ENCODE measurements at regions not wholly inside any gene's neighbourhood (a gene's known extent, or its start where the extent isn't known, plus 50 kb on each side); places are given as distances from the start of the nearest gene placed in this dataset.

DNA sequence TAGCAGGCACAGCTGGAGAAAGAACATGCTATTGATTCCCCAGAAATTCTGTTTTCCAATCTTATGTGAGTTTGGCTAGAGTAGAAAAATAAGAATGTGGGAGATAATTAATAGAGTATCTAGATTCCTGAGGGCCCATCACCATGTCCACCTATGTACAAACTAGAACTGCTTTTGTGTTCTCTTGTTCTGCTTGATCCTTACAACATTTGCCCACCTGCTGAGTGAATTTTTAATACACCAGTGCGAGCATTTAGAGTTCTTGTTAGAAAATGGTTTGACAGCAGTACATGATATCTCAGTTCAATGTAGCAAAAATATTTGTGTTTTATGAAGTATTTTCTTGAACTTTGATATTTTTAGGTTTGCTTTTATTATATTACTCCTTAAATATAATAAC, 52.3 kb upstream of the SPAG16 start (continued):
- TF ChIP-seq ZFP41 (tag by site-specific recombination; IDR thresholded peaks at IDR 0.05; ENCODE audit: borderline replicate concordance) (no peak), ZNF549 (tag by site-specific recombination; IDR thresholded peaks at IDR 0.05) (no peak), ZNF610 (tag by site-specific recombination; IDR thresholded peaks at IDR 0.05; ENCODE audit: borderline replicate concordance) (no peak), ZSCAN30 (tag by site-specific recombination; IDR thresholded peaks at IDR 0.05) (no peak)
- TF ChIP-seq, protein P1, sequence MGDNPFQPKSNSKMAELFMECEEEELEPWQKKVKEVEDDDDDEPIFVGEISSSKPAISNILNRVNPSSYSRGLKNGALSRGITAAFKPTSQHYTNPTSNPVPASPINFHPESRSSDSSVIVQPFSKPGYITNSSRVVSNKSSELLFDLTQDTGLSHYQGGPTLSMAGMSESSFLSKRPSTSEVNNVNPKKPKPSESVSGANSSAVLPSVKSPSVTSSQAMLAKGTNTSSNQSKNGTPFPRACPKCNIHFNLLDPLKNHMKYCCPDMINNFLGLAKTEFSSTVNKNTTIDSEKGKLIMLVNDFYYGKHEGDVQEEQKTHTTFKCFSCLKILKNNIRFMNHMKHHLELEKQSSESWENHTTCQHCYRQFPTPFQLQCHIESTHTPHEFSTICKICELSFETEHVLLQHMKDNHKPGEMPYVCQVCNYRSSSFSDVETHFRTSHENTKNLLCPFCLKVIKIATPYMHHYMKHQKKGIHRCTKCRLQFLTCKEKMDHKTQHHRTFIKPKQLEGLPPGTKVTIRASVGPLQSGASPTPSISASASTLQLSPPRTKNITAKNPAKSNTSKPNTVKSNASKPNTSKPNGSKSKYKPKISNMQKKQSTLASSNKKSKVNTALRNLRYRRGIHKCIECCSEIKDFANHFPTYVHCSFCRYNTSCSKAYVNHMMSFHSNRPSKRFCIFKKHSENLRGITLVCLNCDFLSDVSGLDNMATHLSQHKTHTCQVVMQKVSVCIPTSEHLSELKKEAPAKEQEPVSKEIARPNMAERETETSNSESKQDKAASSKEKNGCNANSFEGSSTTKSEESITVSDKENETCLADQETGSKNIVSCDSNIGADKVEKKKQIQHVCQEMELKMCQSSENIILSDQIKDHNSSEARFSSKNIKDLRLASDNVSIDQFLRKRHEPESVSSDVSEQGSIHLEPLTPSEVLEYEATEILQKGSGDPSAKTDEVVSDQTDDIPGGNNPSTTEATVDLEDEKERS (tag by site-specific recombination; IDR thresholded peaks at IDR 0.05), result no peak
- TF ChIP-seq, protein P2, sequence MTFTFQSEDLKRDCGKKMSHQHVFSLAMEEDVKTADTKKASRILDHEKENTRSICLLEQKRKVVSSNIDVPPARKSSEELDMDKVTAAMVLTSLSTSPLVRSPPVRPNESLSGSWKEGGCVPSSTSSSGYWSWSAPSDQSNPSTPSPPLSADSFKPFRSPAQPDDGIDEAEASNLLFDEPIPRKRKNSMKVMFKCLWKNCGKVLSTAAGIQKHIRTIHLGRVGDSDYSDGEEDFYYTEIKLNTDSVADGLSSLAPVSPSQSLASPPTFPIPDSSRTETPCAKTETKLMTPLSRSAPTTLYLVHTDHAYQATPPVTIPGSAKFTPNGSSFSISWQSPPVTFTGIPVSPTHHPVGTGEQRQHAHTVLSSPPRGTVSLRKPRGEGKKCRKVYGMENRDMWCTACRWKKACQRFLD (tag by site-specific recombination; IDR thresholded peaks at IDR 0.05), result no peak

DNA sequence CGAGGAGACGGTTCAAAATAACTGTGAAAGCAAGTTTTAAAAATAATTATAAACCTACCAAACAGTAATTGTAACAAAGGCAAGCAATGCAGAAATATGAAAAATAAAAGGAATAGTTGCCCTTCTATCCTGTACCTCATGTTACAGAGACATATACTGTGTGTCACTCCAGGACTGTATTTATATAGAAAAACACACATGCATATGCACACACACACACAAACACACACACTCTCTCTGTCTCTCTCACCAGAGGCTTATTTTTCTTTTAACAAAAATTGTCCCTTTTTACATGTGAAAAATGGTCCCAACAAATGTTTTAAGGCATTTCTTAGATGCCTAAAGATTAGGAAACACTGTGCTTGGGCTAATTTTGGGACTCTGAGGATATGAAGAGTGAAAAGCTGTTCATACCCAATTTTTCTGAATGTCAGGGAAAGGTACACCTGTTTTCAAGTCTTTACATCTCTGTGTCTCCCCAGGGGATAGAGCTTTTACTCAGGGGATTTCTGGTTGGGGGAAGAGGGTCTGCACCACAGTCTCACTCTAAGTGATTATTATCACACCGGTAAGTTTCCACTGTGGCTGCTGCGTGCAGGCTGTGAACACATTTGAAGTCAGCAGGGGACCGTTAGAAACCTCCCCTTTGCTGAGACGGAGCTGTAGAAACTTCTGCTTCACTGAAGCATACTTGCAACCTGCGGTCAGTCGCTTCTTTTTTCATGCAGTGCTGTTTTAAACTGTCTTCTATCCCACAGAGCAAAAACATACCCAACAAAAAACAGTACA, 51.4 kb upstream of the SPAG16 start:
- Histone ChIP-seq H3K27ac (ENCODE audit: extremely low read depth, low read depth, low read length) (no peak overlapping the region), H3K36me3 (ENCODE audit: control insufficient read depth in 2 of 2, insufficient read depth in 1 of 2, low read length in 2 of 2) (no peaks in the 10 kb centered on the region), H3K9me3 (ENCODE audit: control insufficient read depth, insufficient read depth, low read depth, low read length) (no peaks in the 10 kb centered on the region), H3K4me3 (ENCODE audit: low read depth, low read length) (no peak overlapping the region), H3K4me1 (ENCODE audit: control insufficient read depth, insufficient read depth, low read length) (peaks cover 2% of the 10 kb centered on the region; the same call in 1 of the 2 replicates)
- TF ChIP-seq ZNF155 (tag by site-specific recombination; IDR thresholded peaks at IDR 0.05) (no peak), ZNF311 (tag by site-specific recombination; IDR thresholded peaks at IDR 0.05; ENCODE audit: borderline replicate concordance) (no peak), ZNF670 (tag by site-specific recombination; IDR thresholded peaks at IDR 0.05; ENCODE audit: low read depth) (no peak), ZNF843 (tag by site-specific recombination; IDR thresholded peaks at IDR 0.05) (no peak), ZIC2 (tag by site-specific recombination; IDR thresholded peaks at IDR 0.05) (peak; percentile 91), ZNF202 (tag by site-specific recombination; IDR thresholded peaks at IDR 0.05; ENCODE audit: borderline replicate concordance) (no peak), ZBTB48 (tag by site-specific recombination; IDR thresholded peaks at IDR 0.05) (no peak), ZNF423 (tag by site-specific recombination; IDR thresholded peaks at IDR 0.05) (no peak), ZSCAN23 (tag by site-specific recombination; IDR thresholded peaks at IDR 0.05) (no peak)
- TF ChIP-seq, protein P3, sequence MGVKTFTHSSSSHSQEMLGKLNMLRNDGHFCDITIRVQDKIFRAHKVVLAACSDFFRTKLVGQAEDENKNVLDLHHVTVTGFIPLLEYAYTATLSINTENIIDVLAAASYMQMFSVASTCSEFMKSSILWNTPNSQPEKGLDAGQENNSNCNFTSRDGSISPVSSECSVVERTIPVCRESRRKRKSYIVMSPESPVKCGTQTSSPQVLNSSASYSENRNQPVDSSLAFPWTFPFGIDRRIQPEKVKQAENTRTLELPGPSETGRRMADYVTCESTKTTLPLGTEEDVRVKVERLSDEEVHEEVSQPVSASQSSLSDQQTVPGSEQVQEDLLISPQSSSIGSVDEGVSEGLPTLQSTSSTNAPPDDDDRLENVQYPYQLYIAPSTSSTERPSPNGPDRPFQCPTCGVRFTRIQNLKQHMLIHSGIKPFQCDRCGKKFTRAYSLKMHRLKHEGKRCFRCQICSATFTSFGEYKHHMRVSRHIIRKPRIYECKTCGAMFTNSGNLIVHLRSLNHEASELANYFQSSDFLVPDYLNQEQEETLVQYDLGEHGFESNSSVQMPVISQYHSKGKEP (tag by site-specific recombination; IDR thresholded peaks at IDR 0.05), result peak; percentile 33; the same call in 1 of the 2 replicates
- TF ChIP-seq, protein P4, sequence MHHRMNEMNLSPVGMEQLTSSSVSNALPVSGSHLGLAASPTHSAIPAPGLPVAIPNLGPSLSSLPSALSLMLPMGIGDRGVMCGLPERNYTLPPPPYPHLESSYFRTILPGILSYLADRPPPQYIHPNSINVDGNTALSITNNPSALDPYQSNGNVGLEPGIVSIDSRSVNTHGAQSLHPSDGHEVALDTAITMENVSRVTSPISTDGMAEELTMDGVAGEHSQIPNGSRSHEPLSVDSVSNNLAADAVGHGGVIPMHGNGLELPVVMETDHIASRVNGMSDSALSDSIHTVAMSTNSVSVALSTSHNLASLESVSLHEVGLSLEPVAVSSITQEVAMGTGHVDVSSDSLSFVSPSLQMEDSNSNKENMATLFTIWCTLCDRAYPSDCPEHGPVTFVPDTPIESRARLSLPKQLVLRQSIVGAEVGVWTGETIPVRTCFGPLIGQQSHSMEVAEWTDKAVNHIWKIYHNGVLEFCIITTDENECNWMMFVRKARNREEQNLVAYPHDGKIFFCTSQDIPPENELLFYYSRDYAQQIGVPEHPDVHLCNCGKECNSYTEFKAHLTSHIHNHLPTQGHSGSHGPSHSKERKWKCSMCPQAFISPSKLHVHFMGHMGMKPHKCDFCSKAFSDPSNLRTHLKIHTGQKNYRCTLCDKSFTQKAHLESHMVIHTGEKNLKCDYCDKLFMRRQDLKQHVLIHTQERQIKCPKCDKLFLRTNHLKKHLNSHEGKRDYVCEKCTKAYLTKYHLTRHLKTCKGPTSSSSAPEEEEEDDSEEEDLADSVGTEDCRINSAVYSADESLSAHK (tag by site-specific recombination; IDR thresholded peaks at IDR 0.05), result peak; percentile 96
- TF ChIP-seq, protein P5, sequence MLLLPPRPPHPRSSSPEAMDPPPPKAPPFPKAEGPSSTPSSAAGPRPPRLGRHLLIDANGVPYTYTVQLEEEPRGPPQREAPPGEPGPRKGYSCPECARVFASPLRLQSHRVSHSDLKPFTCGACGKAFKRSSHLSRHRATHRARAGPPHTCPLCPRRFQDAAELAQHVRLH (tag by site-specific recombination; IDR thresholded peaks at IDR 0.05), result no peak
- POLR2A ChIA-PET, result interaction anchor here (0.7 kb wide), 1 partner anchor 553 kb away, joined by 4 read pairs; no protein-coding TSS in a partner anchor
- CTCF ChIA-PET, result interaction anchor here (0.7 kb wide), 1 partner anchor 9 kb away, joined by 3 read pairs; no protein-coding TSS in a partner anchor
